Testis (tissue), 2 donors: ENCODE measurements at regions not wholly inside any gene's neighbourhood (a gene's known extent, or its start where the extent isn't known, plus 50 kb on each side); places are given as distances from the start of the nearest gene placed in this dataset.

Experiments
- DNase-seq: peaks from one replicate; pipeline ENCODE4 v3.0.0-alpha.2; 2019
- H3K27ac ChIP-seq, 2 donors: fragments of 200-600 bp; sonication (generic); one replicate each; pipeline ENCODE4 v1.5.1; 2019
- H3K27me3 ChIP-seq: fragments of 200-600 bp; sonication (generic); one replicate; pipeline ENCODE4 v1.5.1; 2019
- H3K36me3 ChIP-seq: fragments of 200-600 bp; sonication (generic); one replicate; pipeline ENCODE4 v1.5.1; 2017; ENCODE audit warnings: low read depth; ENCODE audit errors: missing control alignments
- H3K4me1 ChIP-seq: fragments of 200-600 bp; sonication (generic); one replicate; pipeline ENCODE4 v1.5.1; 2019
- H3K4me3 ChIP-seq, 2 donors: fragments of 200-600 bp; sonication (generic); one replicate each; pipeline ENCODE4 v1.5.1; 2017 to 2019
- H3K9me3 ChIP-seq: fragments of 200-600 bp; sonication (generic); one replicate; pipeline ENCODE4 v1.5.1; 2017
- CTCF ChIP-seq, 3 experiments: fragments of 450-650 bp in 2 of 3; fragments of 200-600 bp in 1 of 3; sonication (generic) in 1 of 3; IDR thresholded peaks; one replicate each; pipeline ENCODE4 v1.5.1; 2016 to 2019; ENCODE audit warnings: antibody characterized with exemption in 3 of 3, mild to moderate bottlenecking in 2 of 3, moderate library complexity in 1 of 3
- POLR2A ChIP-seq: fragments of 450-650 bp; IDR thresholded peaks from one replicate; pipeline ENCODE4 v1.6.1; 2017; ENCODE audit warnings: antibody characterized with exemption, mild to moderate bottlenecking, moderate library complexity
- WGBS, 2 donors: methylation state at CpG; one replicate each; pipeline ENCODE4 v1.1.5; 2018; 5-methylcytosine and 5-hydroxymethylcytosine counted together
- intact Hi-C: fragments of 100-400 bp; cut with DNase I; formaldehyde crosslinking; loops from one replicate; pipeline ENCODE4 v1.15.1; 2023; ENCODE audit warnings: low total_unique reads

- H3K4me3 ChIP-seq = no peak overlapping the region
- DNase-seq = peak; percentile 26
- H3K27me3 ChIP-seq = no peaks in the 10 kb centered on the region
- H3K9me3 ChIP-seq = no peaks in the 10 kb centered on the region
- H3K27ac ChIP-seq = no peak overlapping the region
- no peaks in the 10 kb centered on the region for H3K4me1 ChIP-seq
- TF ChIP-seq POLR2A (no peak), CTCF (IDR thresholded peaks at IDR 0.05) (no peak)
- no peaks in the 10 kb centered on the region for H3K36me3 ChIP-seq
- intact Hi-C loops = no loop called here
- WGBS, 2 donors = 75 to 80% methylated on average over 10 of the region's 10 CpGs
These were observed 331.2 kb downstream of the QKI start for GRCh38 chr6:163745536-163746400.

GRCh38 chr6:163744256-163744925 lies 329.9 kb downstream of the QKI start:
- H3K4me1 ChIP-seq = no peaks in the 10 kb centered on the region
- H3K9me3 ChIP-seq = no peaks in the 10 kb centered on the region
- TF ChIP-seq POLR2A (no peak), CTCF (IDR thresholded peaks at IDR 0.05) (no peak)
- WGBS, 2 donors = 97 to 98% methylated on average over 16 to 19 of the region's 19 CpGs
- H3K27me3 ChIP-seq = no peaks in the 10 kb centered on the region
- intact Hi-C loops = no loop called here
- no peaks in the 10 kb centered on the region for H3K36me3 ChIP-seq
- no peak overlapping the region for H3K27ac ChIP-seq
- H3K4me3 ChIP-seq = no peak overlapping the region
- DNase-seq = no peak

GRCh38 chr6:163743796-163744195 lies 329.3 kb downstream of the QKI start:
- TF ChIP-seq CTCF (IDR thresholded peaks at IDR 0.05) (no peak), POLR2A (no peak)
- no peak overlapping the region for H3K4me3 ChIP-seq
- H3K27ac ChIP-seq = no peak overlapping the region
- no peaks in the 10 kb centered on the region for H3K27me3 ChIP-seq
- WGBS, 2 donors = 90 to 93% methylated on average over 4 of the region's 4 CpGs
- no peaks in the 10 kb centered on the region for H3K4me1 ChIP-seq
- H3K9me3 ChIP-seq = no peaks in the 10 kb centered on the region
- intact Hi-C loops = no loop called here
- H3K36me3 ChIP-seq = no peaks in the 10 kb centered on the region
- no peak for DNase-seq

GRCh38 chr6:163741743-163742363 lies 327.3 kb downstream of the QKI start:
- Histone ChIP-seq H3K27me3 (no peaks in the 10 kb centered on the region), H3K27ac (no peak overlapping the region), H3K36me3 (no peaks in the 10 kb centered on the region), H3K9me3 (no peaks in the 10 kb centered on the region), H3K4me3 (no peak overlapping the region), H3K4me1 (no peaks in the 10 kb centered on the region)
- TF ChIP-seq CTCF (IDR thresholded peaks at IDR 0.05) (no peak), POLR2A (no peak)
- intact Hi-C loops = no loop called here
- no peak for DNase-seq
- WGBS, 2 donors = 85 to 87% methylated on average over 13 to 17 of the region's 17 CpGs
